NT2/D1 (cell line): ENCODE measurements at regions not wholly inside any gene's neighbourhood (a gene's known extent, or its start where the extent isn't known, plus 50 kb on each side); places are given as distances from the start of the nearest gene placed in this dataset.

Source experiments
- SUZ12 ChIP-seq: IDR thresholded peaks from 2 replicates; pipeline ENCODE4 v1.6.1; 2011; ENCODE audit not compliant: insufficient read length, insufficient read depth; ENCODE audit errors: extremely low read depth
- YY1 ChIP-seq: IDR thresholded peaks from 2 replicates; pipeline ENCODE4 v1.6.1; 2011; ENCODE audit not compliant: insufficient read length, insufficient read depth
- ZNF274 ChIP-seq: IDR thresholded peaks from 2 replicates; pipeline ENCODE4 v1.6.1; 2011; ENCODE audit warnings: mild to moderate bottlenecking, low read depth, low read length

DNA sequence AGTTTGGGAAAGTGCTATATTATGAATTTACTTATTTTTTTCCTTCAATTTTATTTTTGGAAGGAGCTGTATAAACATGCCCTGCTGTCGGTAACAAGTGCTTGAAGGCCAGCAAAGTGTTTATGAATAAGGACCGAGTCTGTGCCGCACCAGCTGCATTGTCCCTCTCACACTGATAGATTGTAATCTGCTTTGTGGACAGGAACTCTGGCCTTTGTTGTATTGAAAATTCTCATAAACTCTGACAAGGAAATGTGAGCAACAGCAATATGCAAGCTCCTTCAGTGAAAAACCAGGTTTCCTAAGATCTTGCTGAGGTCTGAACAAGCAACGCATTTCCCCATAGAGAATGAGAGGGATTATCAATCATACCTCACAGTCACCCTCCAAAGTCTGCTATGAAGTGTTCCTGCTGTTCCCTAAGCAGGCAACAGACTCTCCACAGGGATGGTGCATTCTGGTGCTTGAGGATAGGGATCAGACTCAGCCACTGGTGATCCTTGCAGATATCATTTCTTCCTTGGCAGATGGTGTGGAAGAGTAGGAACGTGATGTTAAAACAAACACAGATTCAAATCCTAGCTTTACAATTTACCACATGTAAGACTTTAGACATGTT lies 109.6 kb downstream of the KCNJ2 start:
- TF ChIP-seq YY1: no peak
- TF ChIP-seq ZNF274: no peak
- TF ChIP-seq SUZ12: no peak
